Fibroblast of lung (primary cell): ENCODE measurements at regions not wholly inside any gene's neighbourhood (a gene's known extent, or its start where the extent isn't known, plus 50 kb on each side); places are given as distances from the start of the nearest gene placed in this dataset.

Source experiments
- DNase-seq, 2 donors: peaks; one replicate each; pipeline versions ENCODE4 v3.0.0 to v3.0.0-alpha.2; 2010; ENCODE audit warnings: low read depth in 2 of 2
- H2AFZ ChIP-seq: 2 replicates; pipeline ENCODE4 v1.5.1; 2012; ENCODE audit warnings: low read length, control low read depth, inconsistent platforms
- H3K27ac ChIP-seq: 2 replicates; pipeline ENCODE4 v1.5.1; 2011; ENCODE audit warnings: low read length, control low read depth; ENCODE audit not compliant: insufficient read depth
- H3K27me3 ChIP-seq: 2 replicates; pipeline ENCODE4 v1.5.1; 2011; ENCODE audit warnings: mild to moderate bottlenecking, low read length; ENCODE audit not compliant: control insufficient read depth, insufficient read depth
- H3K36me3 ChIP-seq: 2 replicates; pipeline ENCODE4 v1.5.1; 2011; ENCODE audit warnings: low read length; ENCODE audit not compliant: control insufficient read depth, insufficient read depth
- H3K4me1 ChIP-seq: 2 replicates; pipeline ENCODE4 v1.5.1; 2011; ENCODE audit warnings: low read length; ENCODE audit not compliant: control insufficient read depth, insufficient read depth; ENCODE audit errors: extremely low read depth
- H3K4me2 ChIP-seq: 2 replicates; pipeline ENCODE4 v1.5.1; 2011; ENCODE audit warnings: low read length, control low read depth; ENCODE audit not compliant: insufficient read depth; ENCODE audit errors: extremely low read depth
- H3K4me3 ChIP-seq, 4 experiments: fragments of 200-600 bp in 1 of 4; sonication (generic) in 1 of 4; replicated peaks in 1 of 4; 2 replicates each; pipeline ENCODE4 v1.5.1; 2011 to 2016; ENCODE audit warnings: low read length in 4 of 4, low read depth in 3 of 4, mild to moderate bottlenecking in 3 of 4, control low read depth in 2 of 4, inconsistent platforms in 1 of 4, mixed read lengths in 1 of 4; ENCODE audit not compliant: insufficient read depth in 1 of 4; ENCODE audit errors: control extremely low read depth in 1 of 4
- H3K79me2 ChIP-seq: 2 replicates; pipeline ENCODE4 v1.5.1; 2012; ENCODE audit warnings: mild to moderate bottlenecking, low read length, inconsistent platforms; ENCODE audit not compliant: control insufficient read depth, insufficient read depth
- H3K9ac ChIP-seq: 2 replicates; pipeline ENCODE4 v1.5.1; 2011; ENCODE audit warnings: mild to moderate bottlenecking, low read length, control low read depth; ENCODE audit not compliant: insufficient read depth
- H3K9me3 ChIP-seq: 2 replicates; pipeline ENCODE4 v1.5.1; 2012; ENCODE audit warnings: low read depth, low read length; ENCODE audit not compliant: control insufficient read depth, insufficient read depth
- H4K20me1 ChIP-seq: 2 replicates; pipeline ENCODE4 v1.5.1; 2011; ENCODE audit warnings: low read length; ENCODE audit not compliant: control insufficient read depth, insufficient read depth; ENCODE audit errors: extremely low read depth
- CTCF ChIP-seq, 2 donors: IDR thresholded peaks in 1 of 2; conservative IDR thresholded peaks in 1 of 2; 1 replicate in 1 of 2; 2 replicates in 1 of 2; pipeline ENCODE4 v1.5.1; 2011 to 2012; ENCODE audit warnings: low read length in 2 of 2, control low read depth in 1 of 2, inconsistent platforms in 1 of 2, low read depth in 1 of 2, mild to moderate bottlenecking in 1 of 2
- EZH2 ChIP-seq: IDR thresholded peaks from 2 replicates; pipeline ENCODE4 v1.5.1; 2012; ENCODE audit warnings: low read length, control low read depth, mild to moderate bottlenecking; ENCODE audit errors: missing control alignments

- DNase-seq = no peak
- H3K9ac ChIP-seq = no peak overlapping the region
- TF ChIP-seq EZH2 = no peak
- TF ChIP-seq CTCF (conservative IDR thresholded peaks at IDR 0.05 in 1 of 2, IDR thresholded peaks at IDR 0.05 in 1 of 2; ENCODE audit: low read depth in 1 of 2, low read length in 2 of 2) = no peak
- no peaks in the 10 kb centered on the region for H3K27me3 ChIP-seq
- H3K79me2 ChIP-seq = no peaks in the 10 kb centered on the region
- no peaks in the 10 kb centered on the region for H3K4me1 ChIP-seq
- H2AFZ ChIP-seq = peak overlapping the region; percentile 37
- H3K27ac ChIP-seq = no peak overlapping the region
- H3K4me3 ChIP-seq = no peak overlapping the region
- H4K20me1 ChIP-seq = no peaks in the 10 kb centered on the region
- H3K4me2 ChIP-seq = no peak overlapping the region
- no peaks in the 10 kb centered on the region for H3K9me3 ChIP-seq
- H3K36me3 ChIP-seq = no peaks in the 10 kb centered on the region
Observed at GRCh38 chr6:140285471-140285870, 911.0 kb upstream of the CITED2 start.

- no peaks in the 10 kb centered on the region for H3K4me1 ChIP-seq
- H4K20me1 ChIP-seq = no peaks in the 10 kb centered on the region
- no peaks in the 10 kb centered on the region for H3K36me3 ChIP-seq
- no peak for DNase-seq
- no peak overlapping the region for H3K4me3 ChIP-seq
- no peak overlapping the region for H3K27ac ChIP-seq
- no peaks in the 10 kb centered on the region for H3K79me2 ChIP-seq
- no peak for TF ChIP-seq CTCF (conservative IDR thresholded peaks at IDR 0.05 in 1 of 2, IDR thresholded peaks at IDR 0.05 in 1 of 2; ENCODE audit: low read depth in 1 of 2, low read length in 2 of 2)
- no peak for TF ChIP-seq EZH2
- H3K9me3 ChIP-seq = no peaks in the 10 kb centered on the region
- H3K4me2 ChIP-seq = no peak overlapping the region
- H3K27me3 ChIP-seq = no peaks in the 10 kb centered on the region
- H2AFZ ChIP-seq = no peak overlapping the region
- no peak overlapping the region for H3K9ac ChIP-seq
Observed at GRCh38 chr6:140284871-140285270, 910.4 kb upstream of the CITED2 start.

- H3K79me2 ChIP-seq = no peaks in the 10 kb centered on the region
- TF ChIP-seq CTCF (conservative IDR thresholded peaks at IDR 0.05 in 1 of 2, IDR thresholded peaks at IDR 0.05 in 1 of 2; ENCODE audit: low read depth in 1 of 2, low read length in 2 of 2) = no peak
- no peak for TF ChIP-seq EZH2
- H3K36me3 ChIP-seq = no peaks in the 10 kb centered on the region
- H3K4me1 ChIP-seq = no peaks in the 10 kb centered on the region
- no peak overlapping the region for H3K9ac ChIP-seq
- no peak overlapping the region for H3K4me3 ChIP-seq
- H3K4me2 ChIP-seq = no peak overlapping the region
- DNase-seq = no peak
- no peak overlapping the region for H3K27ac ChIP-seq
- H4K20me1 ChIP-seq = no peaks in the 10 kb centered on the region
- no peaks in the 10 kb centered on the region for H3K27me3 ChIP-seq
- H3K9me3 ChIP-seq = no peaks in the 10 kb centered on the region
- no peak overlapping the region for H2AFZ ChIP-seq
Observed at GRCh38 chr6:140283197-140283596, 908.7 kb upstream of the CITED2 start.
